ENCODE measurements at regions not wholly inside any gene's neighbourhood (a gene's known extent, or its start where the extent isn't known, plus 50 kb on each side); places are given as distances from the start of the nearest gene placed in this dataset.
A peak's percentile ranks its signal among the peaks of the same experiment; 100 is the strongest.

- intact Hi-C loops (cut with DNase I) = no loop called here
These were observed 174.2 kb upstream of the KCNJ16 start for GRCh38 chr17:69900829-69901228.

GRCh38 chr17:69906306-69906705, 168.7 kb upstream of the KCNJ16 start:
- 96% methylated on average over 4 of the region's 4 CpGs for WGBS
- intact Hi-C loops (cut with DNase I) = no loop called here
- Histone ChIP-seq H3K27me3 (ENCODE audit: control insufficient read depth, insufficient read depth) (no peaks in the 10 kb centered on the region), H3K4me3 (ENCODE audit: low read length) (no peak overlapping the region), H3K27ac (ENCODE audit: low read length) (no peak overlapping the region), H3K4me1 (ENCODE audit: control insufficient read depth, insufficient read depth, low read length) (no peaks in the 10 kb centered on the region), H3K9me3 (ENCODE audit: control insufficient read depth, low read length) (no peaks in the 10 kb centered on the region)
- DNase-seq = no peak
- ATAC-seq = no peak

More at GRCh38 chr17:69900829-69901228, 174.2 kb upstream of the KCNJ16 start:
- H3K4me3 ChIP-seq (ENCODE audit: low read length) = no peak overlapping the region
- 34% methylated on average over 8 of the region's 8 CpGs for WGBS
- no peak overlapping the region for H3K27ac ChIP-seq (ENCODE audit: low read length)
- no peaks in the 10 kb centered on the region for H3K27me3 ChIP-seq (ENCODE audit: control insufficient read depth, insufficient read depth)
- no peaks in the 10 kb centered on the region for H3K9me3 ChIP-seq (ENCODE audit: control insufficient read depth, low read length)
- ATAC-seq = peak; percentile 94 to 98
- peak; percentile 53 to 67 (median 55) for DNase-seq
- peaks cover 2% of the 10 kb centered on the region for H3K4me1 ChIP-seq (ENCODE audit: control insufficient read depth, insufficient read depth, low read length)

GRCh38 chr17:69907132-69907847, 167.7 kb upstream of the KCNJ16 start:
- no peak overlapping the region for H3K27ac ChIP-seq (ENCODE audit: low read length)
- intact Hi-C loops (cut with DNase I) = no loop called here
- H3K4me3 ChIP-seq (ENCODE audit: low read length) = no peak overlapping the region
- no peaks in the 10 kb centered on the region for H3K4me1 ChIP-seq (ENCODE audit: control insufficient read depth, insufficient read depth, low read length)
- WGBS = 54% methylated on average over 11 of the region's 11 CpGs
- peak in 2 of 3 donors; percentile 55 to 77 for DNase-seq
- ATAC-seq = peak; percentile 87 to 92
- no peaks in the 10 kb centered on the region for H3K9me3 ChIP-seq (ENCODE audit: control insufficient read depth, low read length)
- no peaks in the 10 kb centered on the region for H3K27me3 ChIP-seq (ENCODE audit: control insufficient read depth, insufficient read depth)

- no peaks in the 10 kb centered on the region for H3K27me3 ChIP-seq (ENCODE audit: control insufficient read depth, insufficient read depth)
- intact Hi-C loops (cut with DNase I) = no loop called here
- H3K27ac ChIP-seq (ENCODE audit: low read length) = no peak overlapping the region
- H3K4me3 ChIP-seq (ENCODE audit: low read length) = no peak overlapping the region
- ATAC-seq (peak; percentile 68 to 69), DNase-seq (no peak)
- WGBS = 42% methylated on average over 3 of the region's 3 CpGs
- H3K4me1 ChIP-seq (ENCODE audit: control insufficient read depth, insufficient read depth, low read length) = no peaks in the 10 kb centered on the region
- H3K9me3 ChIP-seq (ENCODE audit: control insufficient read depth, low read length) = no peaks in the 10 kb centered on the region
These were observed 166.2 kb upstream of the KCNJ16 start for GRCh38 chr17:69908626-69909368.

GRCh38 chr17:69909389-69909788, 165.6 kb upstream of the KCNJ16 start:
- Histone ChIP-seq H3K4me3 (ENCODE audit: low read length) (no peak overlapping the region), H3K27ac (ENCODE audit: low read length) (no peak overlapping the region), H3K27me3 (ENCODE audit: control insufficient read depth, insufficient read depth) (no peaks in the 10 kb centered on the region), H3K4me1 (ENCODE audit: control insufficient read depth, insufficient read depth, low read length) (no peaks in the 10 kb centered on the region), H3K9me3 (ENCODE audit: control insufficient read depth, low read length) (no peaks in the 10 kb centered on the region)
- DNase-seq (no peak), ATAC-seq (no peak)
- intact Hi-C loops (cut with DNase I) = no loop called here

- H3K4me3 ChIP-seq (ENCODE audit: low read length) = no peak overlapping the region
- no peaks in the 10 kb centered on the region for H3K27me3 ChIP-seq (ENCODE audit: control insufficient read depth, insufficient read depth)
- intact Hi-C loops (cut with DNase I) = no loop called here
- no peaks in the 10 kb centered on the region for H3K9me3 ChIP-seq (ENCODE audit: control insufficient read depth, low read length)
- no peak overlapping the region for H3K27ac ChIP-seq (ENCODE audit: low read length)
- H3K4me1 ChIP-seq (ENCODE audit: control insufficient read depth, insufficient read depth, low read length) = no peaks in the 10 kb centered on the region
- ATAC-seq (no peak), DNase-seq (no peak)
- WGBS = 58% methylated on average over 3 of the region's 3 CpGs
These were observed 162.2 kb upstream of the KCNJ16 start for GRCh38 chr17:69912805-69913204.

GRCh38 chr17:69913216-69913615, 161.8 kb upstream of the KCNJ16 start:
- WGBS = 64% methylated on average over 2 of the region's 2 CpGs
- peak; percentile 38 to 46 for ATAC-seq
- Histone ChIP-seq H3K4me1 (ENCODE audit: control insufficient read depth, insufficient read depth, low read length) (no peaks in the 10 kb centered on the region), H3K4me3 (ENCODE audit: low read length) (no peak overlapping the region), H3K27me3 (ENCODE audit: control insufficient read depth, insufficient read depth) (no peaks in the 10 kb centered on the region), H3K9me3 (ENCODE audit: control insufficient read depth, low read length) (no peaks in the 10 kb centered on the region), H3K27ac (ENCODE audit: low read length) (no peak overlapping the region)
- DNase-seq = no peak
- intact Hi-C loops (cut with DNase I) = no loop called here

GRCh38 chr17:69913616-69914015, 161.4 kb upstream of the KCNJ16 start:
- Histone ChIP-seq H3K9me3 (ENCODE audit: control insufficient read depth, low read length) (no peaks in the 10 kb centered on the region), H3K4me1 (ENCODE audit: control insufficient read depth, insufficient read depth, low read length) (no peaks in the 10 kb centered on the region), H3K4me3 (ENCODE audit: low read length) (no peak overlapping the region), H3K27ac (ENCODE audit: low read length) (no peak overlapping the region), H3K27me3 (ENCODE audit: control insufficient read depth, insufficient read depth) (no peaks in the 10 kb centered on the region)
- WGBS = 77% methylated on average over 2 of the region's 2 CpGs
- ATAC-seq = no peak
- intact Hi-C loops (cut with DNase I) = no loop called here
- no peak for DNase-seq

GRCh38 chr17:69914520-69914919, 160.5 kb upstream of the KCNJ16 start:
- intact Hi-C loops (cut with DNase I) = no loop called here
- Histone ChIP-seq H3K4me1 (ENCODE audit: control insufficient read depth, insufficient read depth, low read length) (no peaks in the 10 kb centered on the region), H3K27me3 (ENCODE audit: control insufficient read depth, insufficient read depth) (no peaks in the 10 kb centered on the region), H3K4me3 (ENCODE audit: low read length) (no peak overlapping the region), H3K27ac (ENCODE audit: low read length) (no peak overlapping the region), H3K9me3 (ENCODE audit: control insufficient read depth, low read length) (no peaks in the 10 kb centered on the region)
- 96% methylated on average over 1 of the region's 1 CpG for WGBS
- DNase-seq = no peak
- no peak for ATAC-seq

- no peaks in the 10 kb centered on the region for H3K27me3 ChIP-seq (ENCODE audit: control insufficient read depth, insufficient read depth)
- DNase-seq = no peak
- intact Hi-C loops (cut with DNase I) = no loop called here
- no peaks in the 10 kb centered on the region for H3K9me3 ChIP-seq (ENCODE audit: control insufficient read depth, low read length)
- no peak overlapping the region for H3K27ac ChIP-seq (ENCODE audit: low read length)
- H3K4me1 ChIP-seq (ENCODE audit: control insufficient read depth, insufficient read depth, low read length) = no peaks in the 10 kb centered on the region
- 86% methylated on average over 2 of the region's 2 CpGs for WGBS
- no peak for ATAC-seq
- H3K4me3 ChIP-seq (ENCODE audit: low read length) = no peak overlapping the region
These were observed 158.3 kb upstream of the KCNJ16 start for GRCh38 chr17:69916761-69917160.

- Histone ChIP-seq H3K4me3 (ENCODE audit: low read length) (no peak overlapping the region), H3K9me3 (ENCODE audit: control insufficient read depth, low read length) (no peaks in the 10 kb centered on the region), H3K27me3 (ENCODE audit: control insufficient read depth, insufficient read depth) (no peaks in the 10 kb centered on the region), H3K27ac (ENCODE audit: low read length) (no peak overlapping the region), H3K4me1 (ENCODE audit: control insufficient read depth, insufficient read depth, low read length) (no peaks in the 10 kb centered on the region)
- DNase-seq = no peak
- intact Hi-C loops (cut with DNase I) = no loop called here
- ATAC-seq = no peak
- WGBS = 89% methylated on average over 4 of the region's 4 CpGs
These were observed 156.9 kb upstream of the KCNJ16 start for GRCh38 chr17:69918164-69918563.
